ENCODE measurements at regions not wholly inside any gene's neighbourhood (a gene's known extent, or its start where the extent isn't known, plus 50 kb on each side); places are given as distances from the start of the nearest gene placed in this dataset.

DNA sequence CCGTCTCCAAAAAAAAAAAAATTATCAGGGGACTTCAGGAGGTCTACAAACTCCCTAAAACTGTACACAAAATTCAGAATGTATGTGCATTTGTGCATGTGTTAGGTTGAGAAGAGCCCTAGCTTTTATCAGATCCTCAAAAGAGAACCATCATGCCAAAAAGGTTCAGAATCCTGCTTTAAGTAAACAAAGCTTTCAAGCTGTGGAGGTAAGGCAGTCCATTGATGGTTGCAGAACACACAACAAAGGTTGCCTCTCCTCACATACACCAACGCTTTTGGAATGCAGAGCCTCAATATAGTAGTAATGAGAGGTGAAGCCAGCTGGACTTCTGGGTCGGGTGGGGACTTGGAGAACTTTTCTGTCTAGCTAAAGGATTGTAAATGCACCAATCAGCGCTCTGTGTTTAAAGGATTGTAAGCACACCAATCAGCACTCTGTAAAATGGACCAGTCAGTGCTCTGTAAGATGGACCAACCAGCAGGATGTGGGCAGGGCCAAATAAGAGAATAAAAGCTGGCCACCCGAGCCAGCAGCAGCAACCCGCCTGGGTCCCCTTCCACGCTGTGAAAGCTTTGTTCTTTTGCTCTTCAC is 57.9 kb upstream of the RNF38 start:
- ChIA-PET POLR2A (no interaction called here), CTCF (interaction anchor here (0.6 to 4.1 kb wide), 2 partner anchors 32 to 50 kb away, joined by 3 to 15 read pairs; no protein-coding TSS in a partner anchor)
- Mint-ChIP-seq H3K4me3 (peak overlapping the region; percentile 83), H3K4me1 (peaks cover 38% of the 10 kb centered on the region), H3K27ac (peak overlapping the region; percentile 79), H3K27me3 (no peaks in the 10 kb centered on the region), H3K9me3 (ENCODE audit: insufficient read depth) (no peaks in the 10 kb centered on the region)
- no peak for TF ChIP-seq EZH2 (IDR thresholded peaks at IDR 0.05; ENCODE audit: borderline replicate concordance, insufficient read depth, low read depth, low read length, poor library complexity, severe bottlenecking)
- TF ChIP-seq, protein P1, sequence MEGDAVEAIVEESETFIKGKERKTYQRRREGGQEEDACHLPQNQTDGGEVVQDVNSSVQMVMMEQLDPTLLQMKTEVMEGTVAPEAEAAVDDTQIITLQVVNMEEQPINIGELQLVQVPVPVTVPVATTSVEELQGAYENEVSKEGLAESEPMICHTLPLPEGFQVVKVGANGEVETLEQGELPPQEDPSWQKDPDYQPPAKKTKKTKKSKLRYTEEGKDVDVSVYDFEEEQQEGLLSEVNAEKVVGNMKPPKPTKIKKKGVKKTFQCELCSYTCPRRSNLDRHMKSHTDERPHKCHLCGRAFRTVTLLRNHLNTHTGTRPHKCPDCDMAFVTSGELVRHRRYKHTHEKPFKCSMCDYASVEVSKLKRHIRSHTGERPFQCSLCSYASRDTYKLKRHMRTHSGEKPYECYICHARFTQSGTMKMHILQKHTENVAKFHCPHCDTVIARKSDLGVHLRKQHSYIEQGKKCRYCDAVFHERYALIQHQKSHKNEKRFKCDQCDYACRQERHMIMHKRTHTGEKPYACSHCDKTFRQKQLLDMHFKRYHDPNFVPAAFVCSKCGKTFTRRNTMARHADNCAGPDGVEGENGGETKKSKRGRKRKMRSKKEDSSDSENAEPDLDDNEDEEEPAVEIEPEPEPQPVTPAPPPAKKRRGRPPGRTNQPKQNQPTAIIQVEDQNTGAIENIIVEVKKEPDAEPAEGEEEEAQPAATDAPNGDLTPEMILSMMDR (IDR thresholded peaks at IDR 0.05) = no peak
- ATAC-seq (ENCODE audit: low read depth) (peak; percentile 14), DNase-seq (no peak)
- Histone ChIP-seq H3K79me2 (ENCODE audit: control insufficient read depth, insufficient read depth, low read length) (peaks cover 57% of the 10 kb centered on the region), H3K9me3 (ENCODE audit: control extremely low read depth in 1 of 3, control insufficient read depth in 2 of 3, insufficient read depth in 1 of 3, low read length in 2 of 3) (no peaks in the 10 kb centered on the region), H3K4me3 (ENCODE audit: control extremely low read depth in 1 of 5, extremely low read depth in 1 of 5, insufficient read depth in 1 of 5, low read depth in 2 of 5, low read length in 4 of 5) (peak overlapping the region in 3 of 5 experiments; percentile 18 to 24 (median 20)), H3K4me1 (ENCODE audit: control insufficient read depth in 2 of 2, insufficient read depth in 2 of 2, low read length in 2 of 2) (peaks cover 16 to 18% of the 10 kb centered on the region in 2 donors), H3K36me3 (replicated peaks in 1 of 2; ENCODE audit: control extremely low read depth in 1 of 2, control insufficient read depth in 1 of 2, extremely low read depth in 1 of 2, insufficient read depth in 2 of 2, low read length in 1 of 2) (peaks cover 1 to 8% of the 10 kb centered on the region in 2 experiments), H2AFZ (ENCODE audit: insufficient read depth, low read depth, low read length, poor library complexity, severe bottlenecking) (peak overlapping the region; percentile 37), H3K27ac (ENCODE audit: low read length in 2 of 2) (peak overlapping the region in 1 of 2 donors; percentile 25), H3K4me2 (replicated peaks; ENCODE audit: low read depth, low read length, poor library complexity, severe bottlenecking) (peak overlapping the region; percentile 55), H4K20me1 (ENCODE audit: control insufficient read depth, insufficient read depth, low read length, poor library complexity, severe bottlenecking) (peaks cover 24% of the 10 kb centered on the region), H3K27me3 (replicated peaks in 1 of 4; ENCODE audit: control extremely low read depth in 1 of 4, control insufficient read depth in 3 of 4, insufficient read depth in 4 of 4, low read length in 3 of 4) (no peaks in the 10 kb centered on the region), H3K9ac (ENCODE audit: low read length) (peak overlapping the region; percentile 41)
- intact Hi-C loops (cut with micrococcal nuclease) = no loop called here
- 36% methylated on average over 5 of the region's 7 CpGs for WGBS (ENCODE audit: insufficient coverage)

DNA sequence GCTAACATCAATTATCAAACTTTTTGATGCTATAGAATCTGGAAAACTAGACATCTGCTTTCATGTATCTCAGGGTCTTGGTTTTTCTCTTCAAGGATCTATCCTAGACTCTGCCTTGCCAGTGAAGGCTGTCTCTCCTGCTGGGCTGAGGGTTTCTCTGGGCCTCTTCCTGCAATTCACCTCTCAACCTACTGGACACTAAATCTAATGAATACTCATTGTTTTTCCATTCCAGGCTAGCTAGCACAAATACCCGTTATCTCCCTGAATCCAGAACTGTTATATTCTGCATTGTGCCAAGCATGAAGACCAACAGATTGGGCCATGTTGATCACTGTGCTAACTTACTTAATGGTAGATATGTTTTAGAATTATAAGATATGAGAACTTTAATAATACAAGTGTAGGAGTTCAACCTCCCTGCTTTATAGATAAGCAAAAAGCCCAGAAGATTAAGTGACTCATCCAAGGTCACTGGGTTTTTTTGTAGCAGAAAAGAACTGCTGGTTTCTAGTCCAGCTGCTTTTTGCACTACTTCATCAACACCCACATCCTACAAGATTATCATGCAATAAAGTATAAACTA is 56.5 kb upstream of the RNF38 start:
- Histone ChIP-seq H3K9ac (ENCODE audit: low read length) (no peak overlapping the region), H3K36me3 (replicated peaks in 1 of 2; ENCODE audit: control extremely low read depth in 1 of 2, control insufficient read depth in 1 of 2, extremely low read depth in 1 of 2, insufficient read depth in 2 of 2, low read length in 1 of 2) (peaks cover 1 to 3% of the 10 kb centered on the region in 2 experiments), H3K4me1 (ENCODE audit: control insufficient read depth in 2 of 2, insufficient read depth in 2 of 2, low read length in 2 of 2) (peaks cover 16 to 18% of the 10 kb centered on the region in 2 donors), H4K20me1 (ENCODE audit: control insufficient read depth, insufficient read depth, low read length, poor library complexity, severe bottlenecking) (peaks cover 24% of the 10 kb centered on the region), H2AFZ (ENCODE audit: insufficient read depth, low read depth, low read length, poor library complexity, severe bottlenecking) (no peak overlapping the region), H3K27ac (ENCODE audit: low read length in 2 of 2) (no peak overlapping the region), H3K4me2 (replicated peaks; ENCODE audit: low read depth, low read length, poor library complexity, severe bottlenecking) (no peak overlapping the region), H3K27me3 (replicated peaks in 1 of 4; ENCODE audit: control extremely low read depth in 1 of 4, control insufficient read depth in 3 of 4, insufficient read depth in 4 of 4, low read length in 3 of 4) (no peaks in the 10 kb centered on the region), H3K4me3 (ENCODE audit: control extremely low read depth in 1 of 5, extremely low read depth in 1 of 5, insufficient read depth in 1 of 5, low read depth in 2 of 5, low read length in 4 of 5) (no peak overlapping the region), H3K79me2 (ENCODE audit: control insufficient read depth, insufficient read depth, low read length) (peaks cover 70% of the 10 kb centered on the region), H3K9me3 (ENCODE audit: control extremely low read depth in 1 of 3, control insufficient read depth in 2 of 3, insufficient read depth in 1 of 3, low read length in 2 of 3) (no peaks in the 10 kb centered on the region)
- POLR2A ChIA-PET = no interaction called here
- ATAC-seq (ENCODE audit: low read depth) (no peak), DNase-seq (no peak)
- intact Hi-C loops (cut with micrococcal nuclease) = no loop called here
- TF ChIP-seq, protein P1 (IDR thresholded peaks at IDR 0.05) = no peak
- TF ChIP-seq EZH2 (IDR thresholded peaks at IDR 0.05; ENCODE audit: borderline replicate concordance, insufficient read depth, low read depth, low read length, poor library complexity, severe bottlenecking) = no peak
- Mint-ChIP-seq H3K27ac (no peak overlapping the region), H3K4me3 (no peak overlapping the region), H3K4me1 (peaks cover 34% of the 10 kb centered on the region), H3K27me3 (no peaks in the 10 kb centered on the region), H3K9me3 (ENCODE audit: insufficient read depth) (no peaks in the 10 kb centered on the region)
- CTCF ChIA-PET = interaction anchor here (1.1 to 4.1 kb wide), 2 partner anchors 49 to 100 kb away, joined by 3 to 15 read pairs; no protein-coding TSS in a partner anchor
- no CpG with 5 or more reads among the region's 1 CpG for WGBS (ENCODE audit: insufficient coverage)
